ENCODE measurements at regions not wholly inside any gene's neighbourhood (a gene's known extent, or its start where the extent isn't known, plus 50 kb on each side); places are given as distances from the start of the nearest gene placed in this dataset.
"Not testable (repeated sequence)": the region's sequence is repeated elsewhere in the genome, so short reads cannot be mapped to it uniquely, and the experiment has no call there.

GRCh38 chr3:193964517-193964880, 171.4 kb upstream of the HES1 start:
- ATAC-seq (ENCODE audit: low FRiP score) (no peak), DNase-seq (ENCODE audit: low spot score) (no peak)
- no peak for TF ChIP-seq CTCF (IDR thresholded peaks at IDR 0.05)

GRCh38 chr3:193968380-193968974, 167.5 kb upstream of the HES1 start:
- ATAC-seq (ENCODE audit: low FRiP score) = no peak
- no peak for TF ChIP-seq CTCF (IDR thresholded peaks at IDR 0.05)
- no peak for DNase-seq (ENCODE audit: low spot score)

GRCh38 chr3:193970131-193970772, 165.7 kb upstream of the HES1 start:
- not testable (repeated sequence) for ATAC-seq (ENCODE audit: low FRiP score); DNase-seq (ENCODE audit: low spot score)

- DNase-seq (ENCODE audit: low spot score) (no peak), ATAC-seq (ENCODE audit: low FRiP score) (no peak)
- no peak for TF ChIP-seq CTCF (IDR thresholded peaks at IDR 0.05)
Observed at GRCh38 chr3:193970773-193971206, 165.2 kb upstream of the HES1 start.

- ATAC-seq (ENCODE audit: low FRiP score) = peak; percentile 51
Observed at GRCh38 chr3:193971261-193971751, 164.6 kb upstream of the HES1 start.

GRCh38 chr3:193971966-193972365, 164.0 kb upstream of the HES1 start:
- DNase-seq (ENCODE audit: low spot score) (no peak), ATAC-seq (ENCODE audit: low FRiP score) (no peak)
- TF ChIP-seq CTCF (IDR thresholded peaks at IDR 0.05) = no peak

More at GRCh38 chr3:193971261-193971751, 164.6 kb upstream of the HES1 start:
- no peak for DNase-seq (ENCODE audit: low spot score)
- no peak for TF ChIP-seq CTCF (IDR thresholded peaks at IDR 0.05)

- DNase-seq (ENCODE audit: low spot score) (no peak), ATAC-seq (ENCODE audit: low FRiP score) (no peak)
- no peak for TF ChIP-seq CTCF (IDR thresholded peaks at IDR 0.05)
Observed at GRCh38 chr3:193972832-193973231, 163.1 kb upstream of the HES1 start.
